ENCODE measurements at regions not wholly inside any gene's neighbourhood (a gene's known extent, or its start where the extent isn't known, plus 50 kb on each side); places are given as distances from the start of the nearest gene placed in this dataset.
A peak's percentile ranks its signal among the peaks of the same experiment; 100 is the strongest.

DNA sequence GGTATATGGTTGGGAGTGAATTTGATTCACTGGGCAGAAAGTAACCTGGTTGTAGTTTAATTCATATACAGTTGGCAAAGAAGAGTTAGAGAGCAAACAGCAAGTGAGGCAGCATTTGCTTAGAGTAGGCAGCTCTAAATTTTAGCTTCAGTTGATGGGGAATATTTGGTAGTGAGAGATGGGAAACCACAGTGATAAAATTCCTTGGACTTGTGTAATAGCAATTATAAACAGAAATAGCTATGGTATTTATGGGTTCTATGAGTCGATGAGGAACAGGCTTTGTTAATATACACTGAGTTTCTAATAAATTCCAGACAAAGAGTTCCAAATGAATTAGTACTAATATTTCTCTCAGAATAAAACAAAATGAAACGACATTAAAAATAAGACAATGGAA lies 894.0 kb downstream of the ROBO2 start:
- H3K9me3 ChIP-seq (ENCODE audit: control insufficient read depth, insufficient read depth, low read depth, low read length), result no peaks in the 10 kb centered on the region
- no peaks in the 10 kb centered on the region for H3K36me3 ChIP-seq (ENCODE audit: control insufficient read depth, insufficient read depth, low read length)
- no peak overlapping the region for H3K27ac ChIP-seq (ENCODE audit: insufficient read depth, low read length)
- no peaks in the 10 kb centered on the region for H3K27me3 ChIP-seq (ENCODE audit: control insufficient read depth, insufficient read depth, low read length)
- H3K4me1 ChIP-seq (ENCODE audit: control insufficient read depth, extremely low read depth, insufficient read depth, low read length), result no peaks in the 10 kb centered on the region
- H3K79me2 ChIP-seq (ENCODE audit: control insufficient read depth, insufficient read depth, low read length), result no peaks in the 10 kb centered on the region
- no peak overlapping the region for H3K9ac ChIP-seq (ENCODE audit: insufficient read depth, low read length)
- TF ChIP-seq EZH2 (IDR thresholded peaks at IDR 0.05; ENCODE audit: low read length, missing control alignments), result no peak
- TF ChIP-seq, protein P1, sequence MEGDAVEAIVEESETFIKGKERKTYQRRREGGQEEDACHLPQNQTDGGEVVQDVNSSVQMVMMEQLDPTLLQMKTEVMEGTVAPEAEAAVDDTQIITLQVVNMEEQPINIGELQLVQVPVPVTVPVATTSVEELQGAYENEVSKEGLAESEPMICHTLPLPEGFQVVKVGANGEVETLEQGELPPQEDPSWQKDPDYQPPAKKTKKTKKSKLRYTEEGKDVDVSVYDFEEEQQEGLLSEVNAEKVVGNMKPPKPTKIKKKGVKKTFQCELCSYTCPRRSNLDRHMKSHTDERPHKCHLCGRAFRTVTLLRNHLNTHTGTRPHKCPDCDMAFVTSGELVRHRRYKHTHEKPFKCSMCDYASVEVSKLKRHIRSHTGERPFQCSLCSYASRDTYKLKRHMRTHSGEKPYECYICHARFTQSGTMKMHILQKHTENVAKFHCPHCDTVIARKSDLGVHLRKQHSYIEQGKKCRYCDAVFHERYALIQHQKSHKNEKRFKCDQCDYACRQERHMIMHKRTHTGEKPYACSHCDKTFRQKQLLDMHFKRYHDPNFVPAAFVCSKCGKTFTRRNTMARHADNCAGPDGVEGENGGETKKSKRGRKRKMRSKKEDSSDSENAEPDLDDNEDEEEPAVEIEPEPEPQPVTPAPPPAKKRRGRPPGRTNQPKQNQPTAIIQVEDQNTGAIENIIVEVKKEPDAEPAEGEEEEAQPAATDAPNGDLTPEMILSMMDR (conservative IDR thresholded peaks at IDR 0.05 in 1 of 2, IDR thresholded peaks at IDR 0.05 in 1 of 2; ENCODE audit: low read depth in 1 of 2, low read length in 2 of 2), result no peak
- H2AFZ ChIP-seq (ENCODE audit: low read length), result no peak overlapping the region
- no peak overlapping the region for H3K4me3 ChIP-seq (replicated peaks in 1 of 4; ENCODE audit: control extremely low read depth in 1 of 4, insufficient read depth in 1 of 4, low read depth in 3 of 4, low read length in 4 of 4)
- DNase-seq (ENCODE audit: low read depth in 2 of 2), result peak in 1 of 2 donors; percentile 5
- no peak overlapping the region for H3K4me2 ChIP-seq (ENCODE audit: extremely low read depth, insufficient read depth, low read length)
- no peaks in the 10 kb centered on the region for H4K20me1 ChIP-seq (ENCODE audit: control insufficient read depth, extremely low read depth, insufficient read depth, low read length)

DNA sequence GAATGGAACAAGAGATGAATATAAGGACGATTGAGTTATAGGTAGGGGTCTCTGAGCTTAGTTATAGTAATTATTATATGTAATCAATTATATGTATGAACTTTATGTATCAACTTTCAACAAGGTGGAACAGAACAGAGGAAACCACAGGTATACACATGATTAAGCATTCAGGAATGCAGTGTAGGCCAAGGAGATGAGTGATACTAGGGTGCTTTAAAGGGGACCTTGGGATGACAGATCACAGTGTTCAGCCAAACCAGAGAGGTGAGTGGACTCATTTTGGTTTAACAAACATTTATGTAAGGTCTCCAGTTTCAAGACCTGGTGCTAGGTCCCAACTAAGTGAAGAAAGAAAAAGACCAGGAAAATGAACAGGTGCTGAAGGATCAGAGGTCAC lies 895.5 kb downstream of the ROBO2 start:
- Histone ChIP-seq H4K20me1 (ENCODE audit: control insufficient read depth, extremely low read depth, insufficient read depth, low read length) (no peaks in the 10 kb centered on the region), H3K9me3 (ENCODE audit: control insufficient read depth, insufficient read depth, low read depth, low read length) (no peaks in the 10 kb centered on the region), H3K4me1 (ENCODE audit: control insufficient read depth, extremely low read depth, insufficient read depth, low read length) (no peaks in the 10 kb centered on the region), H3K4me3 (replicated peaks in 1 of 4; ENCODE audit: control extremely low read depth in 1 of 4, insufficient read depth in 1 of 4, low read depth in 3 of 4, low read length in 4 of 4) (no peak overlapping the region), H3K9ac (ENCODE audit: insufficient read depth, low read length) (no peak overlapping the region), H3K27ac (ENCODE audit: insufficient read depth, low read length) (no peak overlapping the region), H3K36me3 (ENCODE audit: control insufficient read depth, insufficient read depth, low read length) (no peaks in the 10 kb centered on the region), H3K4me2 (ENCODE audit: extremely low read depth, insufficient read depth, low read length) (no peak overlapping the region), H2AFZ (ENCODE audit: low read length) (no peak overlapping the region), H3K79me2 (ENCODE audit: control insufficient read depth, insufficient read depth, low read length) (no peaks in the 10 kb centered on the region), H3K27me3 (ENCODE audit: control insufficient read depth, insufficient read depth, low read length) (no peaks in the 10 kb centered on the region)
- DNase-seq (ENCODE audit: low read depth in 2 of 2), result peak in 1 of 2 donors; percentile 2
- TF ChIP-seq, protein P1 (conservative IDR thresholded peaks at IDR 0.05 in 1 of 2, IDR thresholded peaks at IDR 0.05 in 1 of 2; ENCODE audit: low read depth in 1 of 2, low read length in 2 of 2), result no peak
- TF ChIP-seq EZH2 (IDR thresholded peaks at IDR 0.05; ENCODE audit: low read length, missing control alignments), result no peak

DNA sequence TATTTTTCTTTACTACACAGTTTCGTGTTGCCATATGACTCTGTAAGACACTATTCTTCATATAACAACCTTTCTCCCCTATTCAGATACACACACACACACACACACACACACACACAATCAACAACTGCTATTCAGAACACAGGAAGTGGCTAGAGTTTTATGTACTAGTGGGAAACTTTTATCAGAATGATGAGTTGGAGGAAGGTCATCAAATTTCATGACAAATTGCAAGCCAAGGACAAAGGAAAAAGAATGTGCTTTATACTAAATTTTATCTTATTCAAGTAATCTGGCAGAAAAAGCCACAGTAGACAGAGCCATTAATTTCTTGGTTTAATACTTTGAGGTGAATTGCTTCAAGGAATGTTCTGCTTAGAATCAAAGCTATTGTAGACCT lies 899.8 kb downstream of the ROBO2 start:
- H3K27me3 ChIP-seq (ENCODE audit: control insufficient read depth, insufficient read depth, low read length), result no peaks in the 10 kb centered on the region
- H3K4me3 ChIP-seq (replicated peaks in 1 of 4; ENCODE audit: control extremely low read depth in 1 of 4, insufficient read depth in 1 of 4, low read depth in 3 of 4, low read length in 4 of 4), result no peak overlapping the region
- no peak overlapping the region for H3K4me2 ChIP-seq (ENCODE audit: extremely low read depth, insufficient read depth, low read length)
- H3K9me3 ChIP-seq (ENCODE audit: control insufficient read depth, insufficient read depth, low read depth, low read length), result no peaks in the 10 kb centered on the region
- no peak for TF ChIP-seq EZH2 (IDR thresholded peaks at IDR 0.05; ENCODE audit: low read length, missing control alignments)
- TF ChIP-seq, protein P1 (conservative IDR thresholded peaks at IDR 0.05 in 1 of 2, IDR thresholded peaks at IDR 0.05 in 1 of 2; ENCODE audit: low read depth in 1 of 2, low read length in 2 of 2), result no peak
- no peak overlapping the region for H3K9ac ChIP-seq (ENCODE audit: insufficient read depth, low read length)
- DNase-seq (ENCODE audit: low read depth in 2 of 2), result peak in 1 of 2 donors; percentile 72
- no peak overlapping the region for H2AFZ ChIP-seq (ENCODE audit: low read length)
- no peaks in the 10 kb centered on the region for H3K36me3 ChIP-seq (ENCODE audit: control insufficient read depth, insufficient read depth, low read length)
- H3K27ac ChIP-seq (ENCODE audit: insufficient read depth, low read length), result no peak overlapping the region
- H3K79me2 ChIP-seq (ENCODE audit: control insufficient read depth, insufficient read depth, low read length), result no peaks in the 10 kb centered on the region
- no peaks in the 10 kb centered on the region for H3K4me1 ChIP-seq (ENCODE audit: control insufficient read depth, extremely low read depth, insufficient read depth, low read length)
- no peaks in the 10 kb centered on the region for H4K20me1 ChIP-seq (ENCODE audit: control insufficient read depth, extremely low read depth, insufficient read depth, low read length)

Measured in fibroblast of lung (primary cell).